Mesenchymal stem cell (in vitro differentiated cells and primary cell): ENCODE measurements at regions not wholly inside any gene's neighbourhood (a gene's known extent, or its start where the extent isn't known, plus 50 kb on each side); places are given as distances from the start of the nearest gene placed in this dataset.

Source experiments
- DNase-seq: peaks from one replicate; pipeline ENCODE4 v3.0.0-alpha.2; 2013
- H2AFZ ChIP-seq: one replicate; pipeline ENCODE4 v1.6.1; 2013; ENCODE audit warnings: low read depth, mild to moderate bottlenecking, control low read depth, inconsistent platforms, low read length, moderate library complexity
- H2AK5ac ChIP-seq: 2 replicates; pipeline ENCODE4 v1.6.1; 2013; ENCODE audit warnings: low read length, moderate library complexity, mild to moderate bottlenecking, inconsistent platforms; ENCODE audit not compliant: severe bottlenecking
- H2BK120ac ChIP-seq: one replicate; pipeline ENCODE4 v1.6.1; 2013; ENCODE audit warnings: low read depth, mild to moderate bottlenecking, inconsistent platforms, low read length, moderate library complexity
- H2BK12ac ChIP-seq, 2 experiments: one replicate each; pipeline ENCODE4 v1.6.1; 2013; ENCODE audit warnings: inconsistent platforms in 2 of 2, low read length in 2 of 2, mild to moderate bottlenecking in 2 of 2, moderate library complexity in 2 of 2, control low read depth in 1 of 2
- H2BK15ac ChIP-seq: one replicate; pipeline ENCODE4 v1.6.1; 2013; ENCODE audit warnings: mild to moderate bottlenecking, low read depth, inconsistent platforms; ENCODE audit not compliant: poor library complexity, severe bottlenecking
- H2BK5ac ChIP-seq: 2 replicates; pipeline ENCODE4 v1.6.1; 2013; ENCODE audit warnings: low read depth, mild to moderate bottlenecking, low read length, control low read depth, inconsistent platforms; ENCODE audit not compliant: poor library complexity, severe bottlenecking
- H3K14ac ChIP-seq, 2 experiments: one replicate each; pipeline ENCODE4 v1.6.1; 2013; ENCODE audit warnings: inconsistent platforms in 2 of 2, low read length in 2 of 2, control low read depth in 1 of 2, mild to moderate bottlenecking in 1 of 2, moderate library complexity in 1 of 2
- H3K18ac ChIP-seq, 2 experiments: one replicate each; pipeline ENCODE4 v1.6.1; 2013; ENCODE audit warnings: inconsistent platforms in 2 of 2, low read length in 2 of 2, control low read depth in 1 of 2, low read depth in 1 of 2, mild to moderate bottlenecking in 1 of 2
- H3K23ac ChIP-seq, 2 experiments: one replicate each; pipeline ENCODE4 v1.6.1; 2013; ENCODE audit warnings: inconsistent platforms in 2 of 2, low read length in 2 of 2, mild to moderate bottlenecking in 2 of 2, moderate library complexity in 2 of 2, control low read depth in 1 of 2
- H3K27ac ChIP-seq: 2 replicates; pipeline ENCODE4 v1.5.1; 2013; ENCODE audit warnings: mild to moderate bottlenecking, moderate library complexity, low read length, control low read depth, inconsistent platforms; ENCODE audit not compliant: poor library complexity, severe bottlenecking
- H3K27me3 ChIP-seq, 2 experiments: 2 replicates each; pipeline versions ENCODE4 v1.6.1 to v1.7.0; 2013; ENCODE audit warnings: low read length in 2 of 2, mild to moderate bottlenecking in 2 of 2, moderate library complexity in 2 of 2, control low read depth in 1 of 2, inconsistent platforms in 1 of 2; ENCODE audit not compliant: control insufficient read depth in 1 of 2, insufficient read depth in 1 of 2
- H3K36me3 ChIP-seq, 2 experiments: 2 replicates each; pipeline versions ENCODE4 v1.6.1 to v1.7.0; 2013; ENCODE audit warnings: low read length in 2 of 2, control low read depth in 1 of 2, inconsistent platforms in 1 of 2, low read depth in 1 of 2, mild to moderate bottlenecking in 1 of 2; ENCODE audit not compliant: insufficient read depth in 2 of 2, control insufficient read depth in 1 of 2
- H3K4ac ChIP-seq, 2 experiments: one replicate each; pipeline ENCODE4 v1.6.1; 2013; ENCODE audit warnings: inconsistent platforms in 2 of 2, low read length in 2 of 2, mild to moderate bottlenecking in 2 of 2, moderate library complexity in 2 of 2, control low read depth in 1 of 2, low read depth in 1 of 2
- H3K4me1 ChIP-seq: 2 replicates; pipeline ENCODE4 v1.6.1; 2013; ENCODE audit warnings: low read depth, low read length, control low read depth; ENCODE audit not compliant: control insufficient read depth, insufficient read depth
- H3K4me2 ChIP-seq: 2 replicates; pipeline ENCODE4 v1.6.1; 2013; ENCODE audit warnings: low read length, mild to moderate bottlenecking, inconsistent platforms; ENCODE audit not compliant: poor library complexity, severe bottlenecking
- H3K4me3 ChIP-seq, 2 experiments: 2 replicates each; pipeline versions ENCODE4 v1.5.1 to v1.7.0; 2013; ENCODE audit warnings: low read length in 2 of 2, mild to moderate bottlenecking in 2 of 2, control low read depth in 1 of 2, low read depth in 1 of 2; ENCODE audit not compliant: insufficient read depth in 1 of 2
- H3K79me1 ChIP-seq: replicated peaks from 2 replicates; pipeline ENCODE4 v1.6.1; 2013; ENCODE audit warnings: mild to moderate bottlenecking, control low read depth, low read length, inconsistent platforms; ENCODE audit not compliant: poor library complexity, severe bottlenecking
- H3K9ac ChIP-seq: 2 replicates; pipeline ENCODE4 v1.7.0; 2013; ENCODE audit warnings: mild to moderate bottlenecking, low read length, moderate library complexity
- H3K9me3 ChIP-seq: 2 replicates; pipeline ENCODE4 v1.7.0; 2013; ENCODE audit warnings: mild to moderate bottlenecking, low read length; ENCODE audit not compliant: control insufficient read depth
- H4K8ac ChIP-seq: one replicate; pipeline ENCODE4 v1.6.1; 2013; ENCODE audit warnings: inconsistent platforms, mild to moderate bottlenecking, low read length, moderate library complexity
- H4K91ac ChIP-seq: one replicate; pipeline ENCODE4 v1.6.1; 2013; ENCODE audit warnings: mild to moderate bottlenecking, low read length, inconsistent platforms
- WGBS: methylation state at CpG from one replicate; pipeline ENCODE4 v1.1.7; 2013; ENCODE audit warnings: mixed read lengths; 5-methylcytosine and 5-hydroxymethylcytosine counted together

DNA sequence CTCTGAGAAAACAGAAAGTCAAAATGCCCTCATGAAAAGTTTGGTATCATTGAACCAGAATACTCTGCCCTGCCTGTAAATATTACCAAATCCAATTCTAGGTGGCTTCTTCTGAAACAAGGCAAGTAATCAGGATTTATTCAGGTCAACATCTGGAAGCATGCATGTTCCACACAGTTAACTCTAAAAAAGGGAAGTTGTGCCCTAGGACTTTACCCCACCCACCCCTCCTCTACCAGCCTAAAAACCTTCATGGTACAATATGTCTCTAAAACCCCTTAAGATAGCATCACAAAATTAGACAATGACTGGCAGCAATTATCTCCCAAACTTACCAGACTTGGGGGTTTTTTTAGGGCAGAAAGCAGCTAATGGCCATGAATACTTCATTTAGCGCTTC lies 414.8 kb upstream of the SLC30A5 start:
- H2BK120ac ChIP-seq = no peak overlapping the region
- H3K4me1 ChIP-seq = peaks cover 5% of the 10 kb centered on the region
- no peaks in the 10 kb centered on the region for H3K27me3 ChIP-seq
- H2BK5ac ChIP-seq = no peak overlapping the region
- no peak overlapping the region for H2BK12ac ChIP-seq
- WGBS = 99% methylated on average over 1 of the region's 1 CpG
- no peak overlapping the region for H3K23ac ChIP-seq
- no peaks in the 10 kb centered on the region for H3K79me1 ChIP-seq
- no peak overlapping the region for H2AFZ ChIP-seq
- no peak overlapping the region for H3K4me3 ChIP-seq
- H2BK15ac ChIP-seq = no peak overlapping the region
- H4K91ac ChIP-seq = no peak overlapping the region
- H3K4ac ChIP-seq = no peak overlapping the region
- no peak overlapping the region for H3K14ac ChIP-seq
- no peak overlapping the region for H3K4me2 ChIP-seq
- H3K9ac ChIP-seq = no peak overlapping the region
- H3K9me3 ChIP-seq = no peaks in the 10 kb centered on the region
- H3K27ac ChIP-seq = no peak overlapping the region
- no peak overlapping the region for H4K8ac ChIP-seq
- no peaks in the 10 kb centered on the region for H3K36me3 ChIP-seq
- H2AK5ac ChIP-seq = no peak overlapping the region
- no peak for DNase-seq
- no peak overlapping the region for H3K18ac ChIP-seq

DNA sequence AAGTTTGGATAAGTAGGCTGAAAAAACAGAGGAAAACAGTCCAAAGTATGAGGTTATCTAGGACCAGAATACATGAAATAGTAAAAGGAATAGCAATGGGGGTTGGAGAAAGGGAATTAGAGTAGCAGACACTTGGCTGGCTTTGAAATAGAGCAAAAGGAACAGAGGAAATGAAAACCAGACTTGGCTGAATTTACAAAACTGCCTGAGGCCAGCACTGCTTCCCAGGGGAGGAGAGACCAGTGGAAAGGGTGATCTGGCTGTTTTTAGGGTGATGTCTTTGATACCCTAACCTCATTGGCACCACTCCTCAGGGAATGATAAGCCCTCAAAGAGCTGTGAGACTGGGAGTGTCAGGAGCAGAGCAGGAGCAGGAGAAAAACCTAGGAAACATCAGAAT lies 413.4 kb upstream of the SLC30A5 start:
- Histone ChIP-seq H3K27me3 (no peaks in the 10 kb centered on the region), H3K4me3 (peak overlapping the region in 1 of 2 experiments; percentile 34), H3K79me1 (no peaks in the 10 kb centered on the region), H3K27ac (no peak overlapping the region), H3K36me3 (no peaks in the 10 kb centered on the region), H3K9me3 (no peaks in the 10 kb centered on the region), H2BK12ac (no peak overlapping the region), H2BK5ac (no peak overlapping the region), H4K91ac (no peak overlapping the region), H2AFZ (no peak overlapping the region), H3K4me1 (peaks cover 5% of the 10 kb centered on the region), H3K18ac (no peak overlapping the region), H2AK5ac (no peak overlapping the region), H3K9ac (no peak overlapping the region), H2BK120ac (no peak overlapping the region), H3K4me2 (no peak overlapping the region), H3K14ac (no peak overlapping the region), H4K8ac (no peak overlapping the region), H3K4ac (no peak overlapping the region), H2BK15ac (no peak overlapping the region), H3K23ac (no peak overlapping the region)
- no peak for DNase-seq

DNA sequence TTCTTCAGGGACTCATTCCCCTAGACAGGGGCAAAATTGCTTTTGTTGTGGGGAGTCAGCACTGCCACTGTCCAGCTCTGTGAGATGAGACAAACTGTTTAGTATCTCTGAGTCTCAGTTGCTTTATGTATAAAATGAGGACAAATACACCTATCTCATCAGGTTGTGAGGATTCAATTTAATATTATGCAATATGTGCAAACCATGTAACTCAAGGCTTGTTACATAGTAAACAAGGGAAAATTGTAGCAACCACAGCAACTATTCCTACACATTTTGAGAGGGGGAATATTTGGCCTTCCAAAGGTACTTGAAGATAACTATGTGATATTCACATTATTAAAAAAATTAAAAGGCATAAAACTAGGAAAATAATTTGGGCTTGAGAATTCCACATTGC lies 411.9 kb upstream of the SLC30A5 start:
- DNase-seq = no peak
- no peaks in the 10 kb centered on the region for H3K27me3 ChIP-seq
- H3K23ac ChIP-seq = no peak overlapping the region
- no peak overlapping the region for H2BK15ac ChIP-seq
- H3K4ac ChIP-seq = no peak overlapping the region
- no peak overlapping the region for H3K14ac ChIP-seq
- no peaks in the 10 kb centered on the region for H3K36me3 ChIP-seq
- no peak overlapping the region for H3K4me3 ChIP-seq
- no peak overlapping the region for H3K4me2 ChIP-seq
- H2AK5ac ChIP-seq = no peak overlapping the region
- H3K18ac ChIP-seq = no peak overlapping the region
- H2BK5ac ChIP-seq = no peak overlapping the region
- no peak overlapping the region for H4K91ac ChIP-seq
- H2BK120ac ChIP-seq = no peak overlapping the region
- peaks cover 5% of the 10 kb centered on the region for H3K4me1 ChIP-seq
- H3K9ac ChIP-seq = no peak overlapping the region
- no peak overlapping the region for H2AFZ ChIP-seq
- no peak overlapping the region for H3K27ac ChIP-seq
- no peak overlapping the region for H4K8ac ChIP-seq
- H2BK12ac ChIP-seq = no peak overlapping the region
- no peaks in the 10 kb centered on the region for H3K9me3 ChIP-seq
- no peaks in the 10 kb centered on the region for H3K79me1 ChIP-seq

DNA sequence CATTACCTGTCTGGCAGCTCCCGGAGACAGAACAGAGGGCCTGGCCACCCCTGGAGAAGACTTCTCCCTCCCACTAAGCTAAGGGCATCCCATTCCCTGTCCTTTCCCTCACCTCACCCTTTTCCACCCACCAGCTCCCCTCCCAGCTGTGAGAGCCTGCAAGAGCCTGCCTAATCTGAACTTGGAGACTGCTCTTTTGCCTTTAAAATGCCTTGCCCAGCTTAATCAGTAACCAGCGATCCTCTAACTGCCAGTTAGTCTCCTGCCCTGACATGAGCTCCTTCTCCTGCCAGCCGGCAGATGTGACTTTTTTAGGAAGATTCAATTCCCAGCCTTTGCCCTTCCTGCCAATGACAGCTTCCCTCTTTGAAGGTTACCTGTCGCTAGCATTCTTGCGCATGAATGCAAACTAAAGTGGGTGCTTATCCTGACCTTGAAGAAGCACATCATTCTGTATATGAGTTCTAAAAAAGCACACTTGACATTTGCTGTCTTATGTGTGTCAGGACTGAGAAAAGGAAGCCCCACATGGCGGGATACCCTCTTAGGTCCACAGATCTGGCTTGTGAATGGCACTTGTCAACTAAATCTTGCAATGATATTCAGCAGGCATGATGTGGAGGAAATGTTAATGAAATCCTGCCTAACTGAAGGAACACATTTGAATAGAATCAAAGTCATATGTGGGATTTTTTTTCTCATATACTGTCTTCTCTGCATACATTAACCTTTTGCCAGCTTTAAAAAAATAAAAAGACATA lies 411.2 kb upstream of the SLC30A5 start:
- Histone ChIP-seq H2BK120ac (no peak overlapping the region), H2AK5ac (no peak overlapping the region), H3K36me3 (no peaks in the 10 kb centered on the region), H3K23ac (no peak overlapping the region), H3K27me3 (no peaks in the 10 kb centered on the region), H3K9me3 (no peaks in the 10 kb centered on the region), H3K79me1 (no peaks in the 10 kb centered on the region), H3K27ac (peak overlapping the region; percentile 31), H2BK15ac (no peak overlapping the region), H4K91ac (no peak overlapping the region), H4K8ac (no peak overlapping the region), H3K4me1 (peaks cover 5% of the 10 kb centered on the region), H2BK12ac (peak overlapping the region; percentile 31 to 32), H2BK5ac (no peak overlapping the region), H3K14ac (no peak overlapping the region), H2AFZ (no peak overlapping the region), H3K4me2 (peak overlapping the region; percentile 35), H3K4me3 (no peak overlapping the region), H3K9ac (no peak overlapping the region), H3K18ac (peak overlapping the region in 1 of 2 experiments; percentile 0), H3K4ac (peak overlapping the region in 1 of 2 experiments; percentile 17)
- WGBS = 92% methylated on average over 4 of the region's 6 CpGs
- no peak for DNase-seq
